IMR-90 (cell line): ENCODE measurements at regions not wholly inside any gene's neighbourhood (a gene's known extent, or its start where the extent isn't known, plus 50 kb on each side); places are given as distances from the start of the nearest gene placed in this dataset.
"Not testable (repeated sequence)": the region's sequence is repeated elsewhere in the genome, so short reads cannot be mapped to it uniquely, and the experiment has no call there.

Experiments used
- ATAC-seq: fragments of 200-7000 bp; cut with Tn5 transposase; 2 replicates; pipeline ENCODE4 v1.9.1; 2020; ENCODE audit warnings: low read depth, mild to moderate bottlenecking, moderate library complexity
- BruUV-seq: library from RNA; stranded (reverse); fragments of 400-500 nt; replicated peaks from 2 replicates; lab custom pipeline; 2021; lab: Mats Ljungman, UMichigan
- CTCF ChIA-PET: fragments of 300-600 bp; formaldehyde crosslinking; extraction: SDS; loops from one replicate; lab custom pipeline; 2021; ENCODE audit warnings: antibody characterized with exemption; lab: Yijun Ruan, JAX
- POLR2A ChIA-PET: fragments of 300-600 bp; sonication (Branson Sonifier 250); formaldehyde crosslinking; loops from one replicate; lab custom pipeline; 2022; ENCODE audit warnings: antibody characterized with exemption; ENCODE audit not compliant: unreplicated experiment; lab: Charles Lee
- DNase-seq: peaks from one replicate; pipeline ENCODE4 v3.0.0; 2013
- H2AFZ ChIP-seq: replicated peaks from 2 replicates; pipeline ENCODE3; 2013; ENCODE audit warnings: low read length, mild to moderate bottlenecking; ENCODE audit not compliant: poor library complexity
- H2AK5ac ChIP-seq: 2 replicates; pipeline ENCODE4 v1.6.1; 2013; ENCODE audit warnings: low read depth, low read length, inconsistent platforms
- H2AK9ac ChIP-seq: replicated peaks from 2 replicates; pipeline ENCODE3; 2013; ENCODE audit warnings: mild to moderate bottlenecking, low read depth, low read length, moderate library complexity; ENCODE audit not compliant: poor library complexity
- H2BK120ac ChIP-seq: 2 replicates; pipeline ENCODE4 v1.6.1; 2013; ENCODE audit warnings: low read depth, low read length, inconsistent platforms
- H2BK15ac ChIP-seq: 3 replicates; pipeline ENCODE4 v1.6.1; 2013; ENCODE audit warnings: low read depth, low read length, inconsistent platforms
- H2BK20ac ChIP-seq: 2 replicates; pipeline ENCODE4 v1.6.1; 2013; ENCODE audit warnings: low read depth, mild to moderate bottlenecking, inconsistent platforms, low read length, moderate library complexity
- H2BK5ac ChIP-seq: 2 replicates; pipeline ENCODE4 v1.6.1; 2013; ENCODE audit warnings: mild to moderate bottlenecking, low read depth, low read length, inconsistent platforms; ENCODE audit not compliant: poor library complexity, severe bottlenecking
- H3K14ac ChIP-seq: replicated peaks from 2 replicates; pipeline ENCODE4 v1.6.1; 2013; ENCODE audit warnings: low read depth, low read length, inconsistent platforms
- H3K18ac ChIP-seq: 2 replicates; pipeline ENCODE4 v1.6.1; 2013; ENCODE audit warnings: low read depth, low read length, control low read depth
- H3K23ac ChIP-seq: 2 replicates; pipeline ENCODE4 v1.6.1; 2013; ENCODE audit warnings: low read depth, low read length, inconsistent platforms
- H3K27ac ChIP-seq: 2 replicates; pipeline ENCODE4 v1.5.1; 2013; ENCODE audit warnings: mild to moderate bottlenecking, control low read depth, low read length; ENCODE audit not compliant: insufficient read depth
- H3K27me3 ChIP-seq: 2 replicates; pipeline ENCODE4 v1.6.1; 2013; ENCODE audit warnings: low read length; ENCODE audit not compliant: control insufficient read depth, insufficient read depth
- H3K36me3 ChIP-seq: 2 replicates; pipeline ENCODE4 v1.6.1; 2013; ENCODE audit warnings: low read length, mixed read lengths; ENCODE audit not compliant: control insufficient read depth, insufficient read depth
- H3K4ac ChIP-seq: 2 replicates; pipeline ENCODE4 v1.6.1; 2013; ENCODE audit warnings: low read depth, low read length, inconsistent platforms
- H3K4me1 ChIP-seq: 2 replicates; pipeline ENCODE4 v1.6.1; 2013; ENCODE audit warnings: low read length, mixed read lengths; ENCODE audit not compliant: control insufficient read depth, insufficient read depth
- H3K4me2 ChIP-seq: 2 replicates; pipeline ENCODE4 v1.6.1; 2013; ENCODE audit warnings: low read depth, mild to moderate bottlenecking, control low read depth, low read length, moderate library complexity
- H3K4me3 ChIP-seq: 2 replicates; pipeline ENCODE4 v1.5.1; 2013; ENCODE audit warnings: low read depth, mild to moderate bottlenecking, control low read depth, low read length, moderate library complexity; ENCODE audit not compliant: insufficient read depth
- H3K56ac ChIP-seq: 2 replicates; pipeline ENCODE4 v1.6.1; 2013; ENCODE audit warnings: low read length, inconsistent platforms; ENCODE audit not compliant: insufficient read depth; ENCODE audit errors: extremely low read depth
- H3K79me1 ChIP-seq, 2 experiments: 2 replicates each; pipeline ENCODE4 v1.6.1; 2013; ENCODE audit warnings: low read length in 2 of 2, inconsistent platforms in 1 of 2, low read depth in 1 of 2
- H3K9ac ChIP-seq: 2 replicates; pipeline ENCODE4 v1.6.1; 2013; ENCODE audit warnings: low read depth, low read length, control low read depth
- H3K9me1 ChIP-seq: 2 replicates; pipeline ENCODE4 v1.6.1; 2013; ENCODE audit warnings: low read length, inconsistent platforms; ENCODE audit not compliant: insufficient read depth
- H3K9me3 ChIP-seq: 2 replicates; pipeline ENCODE4 v1.6.1; 2013; ENCODE audit warnings: low read length; ENCODE audit not compliant: control insufficient read depth, insufficient read depth
- H4K20me1 ChIP-seq: 2 replicates; pipeline ENCODE4 v1.6.1; 2013; ENCODE audit warnings: low read length, inconsistent platforms; ENCODE audit not compliant: insufficient read depth
- H4K5ac ChIP-seq: 2 replicates; pipeline ENCODE4 v1.6.1; 2013; ENCODE audit warnings: mild to moderate bottlenecking, low read depth, low read length, control low read depth
- H4K8ac ChIP-seq, 2 experiments: 2 replicates each; pipeline ENCODE4 v1.6.1; 2013; ENCODE audit warnings: low read depth in 2 of 2, low read length in 2 of 2, control low read depth in 1 of 2, inconsistent platforms in 1 of 2
- H4K91ac ChIP-seq: 2 replicates; pipeline ENCODE4 v1.6.1; 2013; ENCODE audit warnings: low read depth, low read length, inconsistent platforms; ENCODE audit not compliant: insufficient read depth
- BHLHE40 ChIP-seq: fragments of 150-350 bp; IDR thresholded peaks from 2 replicates; pipeline ENCODE4 v1.6.1; 2016; ENCODE audit warnings: mild to moderate bottlenecking, low read depth, low read length
- RCOR1 ChIP-seq: IDR thresholded peaks from 2 replicates; pipeline ENCODE4 v1.6.1; 2012; ENCODE audit warnings: mild to moderate bottlenecking, low read length, improper control_type of control experiment; ENCODE audit not compliant: insufficient replicate concordance
- WGBS, 2 experiments: methylation state at CpG; one replicate each; pipeline versions ENCODE4 v1.1.5 to v1.1.7; 2013; ENCODE audit warnings: missing lambda C conversion rate in 2 of 2; ENCODE audit not compliant: insufficient read length in 1 of 2; ENCODE audit errors: extremely low coverage in 2 of 2; 5-methylcytosine and 5-hydroxymethylcytosine counted together
- dilution Hi-C: fragments of 300-500 bp; cut with HindIII; formaldehyde crosslinking; loops from one replicate; pipeline ENCODE4 v1.14.3; 2018; ENCODE audit warnings: low sequenced_read_pairs; ENCODE audit not compliant: unreplicated experiment
- in situ Hi-C: fragments of 300-500 bp; cut with MboI; formaldehyde crosslinking; loops from 3 replicates; pipeline ENCODE4 v1.14.3; 2019; ENCODE audit warnings: low sequenced_read_pairs, inconsistent platforms, mixed read lengths
- intact Hi-C: fragments of 100-400 bp; cut with micrococcal nuclease; formaldehyde crosslinking; loops from 2 replicates; pipeline ENCODE4 v1.10.0; 2022

- Histone ChIP-seq H3K4me1 (no peaks in the 10 kb centered on the region), H4K20me1 (no peaks in the 10 kb centered on the region), H3K4me2 (no peak overlapping the region), H2AK5ac (no peak overlapping the region), H2AFZ (no peak overlapping the region), H2BK5ac (no peak overlapping the region), H3K4me3 (no peak overlapping the region), H2BK15ac (no peak overlapping the region), H3K56ac (no peak overlapping the region), H3K14ac (no peak overlapping the region), H2AK9ac (no peak overlapping the region), H3K27ac (no peak overlapping the region), H4K91ac (no peak overlapping the region), H3K27me3 (no peaks in the 10 kb centered on the region), H3K9me1 (no peaks in the 10 kb centered on the region), H2BK20ac (no peak overlapping the region), H3K79me1 (no peaks in the 10 kb centered on the region), H3K23ac (no peak overlapping the region), H2BK120ac (no peak overlapping the region), H3K18ac (no peak overlapping the region), H3K9ac (no peak overlapping the region), H4K8ac (no peak overlapping the region), H3K4ac (no peak overlapping the region), H3K9me3 (no peaks in the 10 kb centered on the region), H4K5ac (no peak overlapping the region), H3K36me3 (no peaks in the 10 kb centered on the region)
- WGBS, 2 experiments, result no CpG with 5 or more reads among the region's 4 CpGs
- intact Hi-C loops (no loop called here), dilution Hi-C loops (no loop called here), in situ Hi-C loops (no loop called here)
- TF ChIP-seq RCOR1 (no peak), BHLHE40 (no peak)
- DNase-seq (no peak), ATAC-seq (no peak)
- POLR2A ChIA-PET, result no interaction called here
- no TSS peak for BruUV-seq
- CTCF ChIA-PET, result no interaction called here
These were observed 247.9 kb downstream of the SATB1 start for GRCh38 chr3:18177271-18177670.

DNA sequence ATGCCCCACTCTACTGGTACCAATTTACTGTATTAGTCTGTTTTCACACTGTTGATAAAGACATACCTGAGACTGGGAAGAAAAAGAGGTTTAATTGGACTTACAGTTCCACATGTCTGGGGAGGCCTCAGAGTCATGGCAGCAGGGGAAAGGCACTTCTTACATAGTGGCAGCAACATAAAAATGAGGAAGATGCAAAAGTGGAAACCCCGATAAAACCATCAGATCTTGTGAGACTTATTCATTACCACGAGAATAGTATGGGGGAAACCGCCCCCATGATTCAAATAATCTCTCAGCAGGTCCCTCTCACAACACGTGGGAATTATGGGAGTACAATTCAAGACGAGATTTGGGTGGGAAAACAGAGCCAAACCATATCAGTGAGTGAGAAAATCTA lies 251.2 kb downstream of the SATB1 start:
- H2AFZ ChIP-seq, H3K23ac ChIP-seq, H3K56ac ChIP-seq, H3K18ac ChIP-seq, H4K91ac ChIP-seq, H2AK9ac ChIP-seq, H3K14ac ChIP-seq, H4K5ac ChIP-seq, intact Hi-C loops, H2BK5ac ChIP-seq, H2BK15ac ChIP-seq, H3K4me2 ChIP-seq, ATAC-seq, H2BK20ac ChIP-seq, BruUV-seq, H2AK5ac ChIP-seq, H3K4me1 ChIP-seq, H2BK120ac ChIP-seq, in situ Hi-C loops, POLR2A ChIA-PET, H3K9me3 ChIP-seq, H3K27me3 ChIP-seq, H3K4me3 ChIP-seq, DNase-seq, H3K79me1 ChIP-seq, H3K9me1 ChIP-seq, H3K4ac ChIP-seq, H3K36me3 ChIP-seq, H3K27ac ChIP-seq, H4K8ac ChIP-seq, H3K9ac ChIP-seq, dilution Hi-C loops, H4K20me1 ChIP-seq, CTCF ChIA-PET: not testable (repeated sequence)
- WGBS, 2 experiments, result no CpG with 5 or more reads among the region's 5 CpGs
